ENCODE measurements at regions not wholly inside any gene's neighbourhood (a gene's known extent, or its start where the extent isn't known, plus 50 kb on each side); places are given as distances from the start of the nearest gene placed in this dataset.
A peak's percentile ranks its signal among the peaks of the same experiment; 100 is the strongest.
"Not testable (repeated sequence)": the region's sequence is repeated elsewhere in the genome, so short reads cannot be mapped to it uniquely, and the experiment has no call there.

GRCh38 chr3:163504974-163505373 is 1573.3 kb downstream of the SI start:
- no peak for FAIRE-seq
- no peak for DNase-seq (ENCODE audit: insufficient read length, low spot score)
- TF ChIP-seq, protein P1, sequence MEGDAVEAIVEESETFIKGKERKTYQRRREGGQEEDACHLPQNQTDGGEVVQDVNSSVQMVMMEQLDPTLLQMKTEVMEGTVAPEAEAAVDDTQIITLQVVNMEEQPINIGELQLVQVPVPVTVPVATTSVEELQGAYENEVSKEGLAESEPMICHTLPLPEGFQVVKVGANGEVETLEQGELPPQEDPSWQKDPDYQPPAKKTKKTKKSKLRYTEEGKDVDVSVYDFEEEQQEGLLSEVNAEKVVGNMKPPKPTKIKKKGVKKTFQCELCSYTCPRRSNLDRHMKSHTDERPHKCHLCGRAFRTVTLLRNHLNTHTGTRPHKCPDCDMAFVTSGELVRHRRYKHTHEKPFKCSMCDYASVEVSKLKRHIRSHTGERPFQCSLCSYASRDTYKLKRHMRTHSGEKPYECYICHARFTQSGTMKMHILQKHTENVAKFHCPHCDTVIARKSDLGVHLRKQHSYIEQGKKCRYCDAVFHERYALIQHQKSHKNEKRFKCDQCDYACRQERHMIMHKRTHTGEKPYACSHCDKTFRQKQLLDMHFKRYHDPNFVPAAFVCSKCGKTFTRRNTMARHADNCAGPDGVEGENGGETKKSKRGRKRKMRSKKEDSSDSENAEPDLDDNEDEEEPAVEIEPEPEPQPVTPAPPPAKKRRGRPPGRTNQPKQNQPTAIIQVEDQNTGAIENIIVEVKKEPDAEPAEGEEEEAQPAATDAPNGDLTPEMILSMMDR (IDR thresholded peaks at IDR 0.05; ENCODE audit: insufficient read depth, missing control alignments), result no peak

DNA sequence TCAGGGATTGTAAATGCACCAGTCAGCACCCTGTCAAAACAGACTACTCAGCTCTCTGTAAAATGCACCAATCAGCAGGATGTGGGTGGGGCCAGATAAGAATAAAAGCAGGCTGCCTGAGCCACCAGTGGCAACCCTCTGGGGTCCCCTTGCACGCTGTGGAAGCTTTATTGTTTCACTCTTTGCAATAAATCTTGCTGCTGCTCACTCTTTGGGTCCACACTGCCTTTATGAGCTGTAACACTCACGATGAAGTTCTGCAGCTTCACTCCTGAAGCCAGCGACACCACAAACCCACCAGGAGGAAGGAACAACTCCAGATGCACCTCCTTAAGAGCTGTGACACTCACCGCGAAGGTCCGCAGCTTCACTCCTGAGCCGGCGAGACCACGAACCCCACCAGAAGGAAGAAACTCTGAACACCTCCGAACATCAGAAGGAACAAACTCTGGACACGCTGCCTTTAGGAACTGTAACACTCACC is 1578.5 kb downstream of the SI start:
- FAIRE-seq; DNase-seq (ENCODE audit: insufficient read length, low spot score): not testable (repeated sequence)

- not testable (repeated sequence) for DNase-seq (ENCODE audit: insufficient read length, low spot score); FAIRE-seq
Observed at GRCh38 chr3:163498842-163499735, 1579.2 kb downstream of the SI start.

- DNase-seq (ENCODE audit: insufficient read length, low spot score), result no peak
- TF ChIP-seq, protein P1 (IDR thresholded peaks at IDR 0.05; ENCODE audit: insufficient read depth, missing control alignments), result no peak
- FAIRE-seq, result peak; percentile 11
Observed at GRCh38 chr3:163491714-163492113, 1586.6 kb downstream of the SI start.

DNA sequence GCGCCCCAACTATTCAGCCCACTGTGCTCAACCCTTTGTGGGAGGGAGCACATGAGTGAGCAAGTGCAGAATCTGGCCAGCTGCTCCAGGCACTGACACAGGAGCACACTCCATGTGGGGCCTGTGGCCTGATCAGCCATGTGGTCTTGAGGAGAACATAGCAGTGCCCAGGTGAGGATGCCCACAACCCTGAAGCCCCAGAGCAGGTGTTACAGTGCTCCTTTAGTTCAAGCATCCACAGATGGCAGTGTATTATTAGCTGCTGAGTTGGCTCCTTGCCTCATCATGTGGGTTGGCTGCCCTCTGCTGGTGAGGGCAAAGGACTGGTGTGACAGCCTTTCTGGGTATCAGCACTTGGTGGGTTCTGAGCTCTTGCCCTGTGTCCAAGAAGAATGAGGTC is 1588.2 kb downstream of the SI start:
- DNase-seq (ENCODE audit: insufficient read length, low spot score) (no peak), FAIRE-seq (peak; percentile 77)
- TF ChIP-seq, protein P1 (IDR thresholded peaks at IDR 0.05; ENCODE audit: insufficient read depth, missing control alignments), result peak; percentile 90

DNA sequence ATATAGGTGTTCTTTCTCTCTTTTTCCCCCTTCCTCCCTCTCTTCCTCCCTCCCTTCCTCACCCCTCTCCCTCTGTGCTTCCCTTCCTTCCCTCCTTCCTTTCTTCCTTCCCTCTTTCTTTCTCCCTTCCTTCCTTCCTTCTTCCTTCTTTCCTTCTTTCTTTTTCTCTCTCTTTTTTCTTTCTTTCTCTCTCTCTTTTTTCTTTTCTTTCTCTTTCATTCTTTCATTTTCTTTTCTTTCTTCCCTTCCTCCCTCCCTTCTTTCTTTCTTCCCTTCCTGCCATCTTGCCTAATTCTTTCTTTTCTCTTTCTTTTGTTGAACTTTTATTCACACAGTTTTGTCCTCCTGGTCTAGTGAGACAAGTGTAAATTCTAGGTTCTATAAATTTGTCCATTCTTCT is 1595.6 kb downstream of the SI start:
- DNase-seq (ENCODE audit: insufficient read length, low spot score), result no peak
- TF ChIP-seq, protein P1 (IDR thresholded peaks at IDR 0.05; ENCODE audit: insufficient read depth, missing control alignments), result no peak
- FAIRE-seq, result no peak

GRCh38 chr3:163481738-163482137 is 1596.6 kb downstream of the SI start:
- TF ChIP-seq, protein P1 (IDR thresholded peaks at IDR 0.05; ENCODE audit: insufficient read depth, missing control alignments), result no peak
- DNase-seq (ENCODE audit: insufficient read length, low spot score) (no peak), FAIRE-seq (no peak)

DNA sequence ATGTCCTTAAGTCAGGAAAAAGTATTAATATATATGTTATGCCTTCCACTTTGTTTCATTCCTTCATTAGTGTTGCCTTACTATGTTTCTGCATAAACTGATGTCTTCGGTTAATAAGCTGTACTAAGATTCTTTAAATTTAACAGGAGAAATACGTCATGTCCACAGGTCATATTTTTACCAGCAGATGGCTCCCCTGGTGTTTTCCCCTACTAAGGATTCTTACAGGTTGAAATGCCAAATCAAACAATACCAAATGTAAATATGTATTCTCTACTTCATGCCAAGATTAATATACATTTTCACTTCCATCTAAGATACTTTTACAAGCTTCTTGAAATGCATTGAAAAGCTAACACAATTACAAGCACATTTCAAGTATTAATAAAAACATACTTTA is 1602.1 kb downstream of the SI start:
- TF ChIP-seq, protein P1 (IDR thresholded peaks at IDR 0.05; ENCODE audit: insufficient read depth, missing control alignments), result peak; percentile 29
- FAIRE-seq, result no peak
- DNase-seq (ENCODE audit: insufficient read length, low spot score), result no peak
